ENCODE measurements at regions not wholly inside any gene's neighbourhood (a gene's known extent, or its start where the extent isn't known, plus 50 kb on each side); places are given as distances from the start of the nearest gene placed in this dataset.

GRCh38 chrX:11941571-11941970 is 183.5 kb downstream of the MSL3 start:
- TF ChIP-seq CTCF (IDR thresholded peaks at IDR 0.05): no peak
- no peak for TF ChIP-seq ZFX (IDR thresholded peaks at IDR 0.05; ENCODE audit: borderline replicate concordance)
